Body of pancreas (tissue), 4 donors: ENCODE measurements at regions not wholly inside any gene's neighbourhood (a gene's known extent, or its start where the extent isn't known, plus 50 kb on each side); places are given as distances from the start of the nearest gene placed in this dataset.
"Not testable (repeated sequence)": the region's sequence is repeated elsewhere in the genome, so short reads cannot be mapped to it uniquely, and the experiment has no call there.

ENCODE experiments used
- ATAC-seq: fragments of 150-250 bp; one replicate; pipeline ENCODE4 v1.9.1; 2016
- DNase-seq, 4 donors: peaks; one replicate each; pipeline ENCODE4 v3.0.0-alpha.2; 2019
- H3K27ac ChIP-seq, 4 donors: fragments of 200-600 bp; sonication (generic); 1 replicate in 3 of 4; 2 replicates in 1 of 4; pipeline versions ENCODE4 v1.5.1 to v1.6.1; 2016 to 2019; ENCODE audit warnings: mild to moderate bottlenecking in 1 of 4, mixed read lengths in 1 of 4, moderate library complexity in 1 of 4
- H3K27me3 ChIP-seq, 2 donors: fragments of 200-600 bp; sonication (generic); one replicate each; pipeline ENCODE4 v1.6.0; 2016; ENCODE audit warnings: mild to moderate bottlenecking in 1 of 2
- H3K36me3 ChIP-seq, 2 donors: fragments of 200-600 bp; sonication (generic); replicated peaks in 1 of 2; 2 replicates each; pipeline ENCODE4 v1.5.1; 2016; ENCODE audit warnings: low read depth in 2 of 2; ENCODE audit not compliant: insufficient read depth in 1 of 2
- H3K4me1 ChIP-seq: fragments of 200-600 bp; sonication (generic); one replicate; pipeline ENCODE4 v1.6.0; 2016
- H3K4me3 ChIP-seq, 2 donors: fragments of 200-600 bp; sonication (generic); 1 replicate in 1 of 2; 2 replicates in 1 of 2; pipeline ENCODE4 v1.5.1; 2016 to 2019
- H3K9me3 ChIP-seq, 3 donors: fragments of 200-600 bp; sonication (generic); 1 replicate in 2 of 3; 2 replicates in 1 of 3; pipeline ENCODE4 v1.5.1; 2016
- POLR2A ChIP-seq, 3 donors: fragments of 450-650 bp; IDR thresholded peaks; one replicate each; pipeline ENCODE4 v1.6.1; 2016; ENCODE audit warnings: antibody characterized with exemption in 3 of 3, mild to moderate bottlenecking in 2 of 3
- WGBS, 2 donors: methylation state at CpG; one replicate each; pipeline ENCODE4 v1.1.5; 2017; 5-methylcytosine and 5-hydroxymethylcytosine counted together
- intact Hi-C: fragments of 100-400 bp; cut with DNase I; formaldehyde crosslinking; loops from one replicate; pipeline ENCODE4 v1.15.1; 2023
- TF ChIP-seq, protein P1 (sequence below), 7 experiments: fragments of 450-650 bp in 4 of 7; fragments of 200-600 bp in 3 of 7; sonication (generic) in 3 of 7; IDR thresholded peaks; one replicate each; pipeline ENCODE4 v1.5.1; 2016 to 2019; ENCODE audit warnings: antibody characterized with exemption in 7 of 7

DNA sequence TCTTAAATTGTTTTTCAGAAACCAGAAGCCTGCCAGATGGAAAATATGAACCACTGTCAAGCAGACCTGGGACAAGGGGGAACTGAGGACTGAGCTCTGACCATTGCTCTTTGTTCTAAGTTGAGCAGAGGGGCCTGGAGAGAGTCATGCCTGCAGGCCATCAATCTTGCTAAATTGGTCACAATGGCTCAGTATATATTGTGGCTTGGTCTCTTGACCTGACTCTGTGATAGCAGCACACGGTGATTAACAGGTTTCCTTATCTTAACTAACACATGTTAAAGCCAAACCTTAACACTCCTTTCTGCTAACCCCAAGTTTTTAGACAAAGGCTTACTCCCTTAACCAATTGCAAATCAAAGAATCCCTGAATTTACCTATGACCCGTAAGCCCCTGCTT, 1281.2 kb upstream of the NUDT12 start:
- Histone ChIP-seq H3K36me3 (no peaks in the 10 kb centered on the region), H3K4me3 (no peak overlapping the region), H3K4me1 (no peaks in the 10 kb centered on the region), H3K27ac (no peak overlapping the region), H3K27me3 (no peaks in the 10 kb centered on the region), H3K9me3 (no peaks in the 10 kb centered on the region)
- ATAC-seq (no peak), DNase-seq (no peak)
- intact Hi-C loops, result no loop called here
- 16 to 18% methylated on average over 2 of the region's 2 CpGs for WGBS, 2 donors
- TF ChIP-seq, protein P1, sequence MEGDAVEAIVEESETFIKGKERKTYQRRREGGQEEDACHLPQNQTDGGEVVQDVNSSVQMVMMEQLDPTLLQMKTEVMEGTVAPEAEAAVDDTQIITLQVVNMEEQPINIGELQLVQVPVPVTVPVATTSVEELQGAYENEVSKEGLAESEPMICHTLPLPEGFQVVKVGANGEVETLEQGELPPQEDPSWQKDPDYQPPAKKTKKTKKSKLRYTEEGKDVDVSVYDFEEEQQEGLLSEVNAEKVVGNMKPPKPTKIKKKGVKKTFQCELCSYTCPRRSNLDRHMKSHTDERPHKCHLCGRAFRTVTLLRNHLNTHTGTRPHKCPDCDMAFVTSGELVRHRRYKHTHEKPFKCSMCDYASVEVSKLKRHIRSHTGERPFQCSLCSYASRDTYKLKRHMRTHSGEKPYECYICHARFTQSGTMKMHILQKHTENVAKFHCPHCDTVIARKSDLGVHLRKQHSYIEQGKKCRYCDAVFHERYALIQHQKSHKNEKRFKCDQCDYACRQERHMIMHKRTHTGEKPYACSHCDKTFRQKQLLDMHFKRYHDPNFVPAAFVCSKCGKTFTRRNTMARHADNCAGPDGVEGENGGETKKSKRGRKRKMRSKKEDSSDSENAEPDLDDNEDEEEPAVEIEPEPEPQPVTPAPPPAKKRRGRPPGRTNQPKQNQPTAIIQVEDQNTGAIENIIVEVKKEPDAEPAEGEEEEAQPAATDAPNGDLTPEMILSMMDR (IDR thresholded peaks at IDR 0.05), result no peak
- no peak for TF ChIP-seq POLR2A (IDR thresholded peaks at IDR 0.05)

DNA sequence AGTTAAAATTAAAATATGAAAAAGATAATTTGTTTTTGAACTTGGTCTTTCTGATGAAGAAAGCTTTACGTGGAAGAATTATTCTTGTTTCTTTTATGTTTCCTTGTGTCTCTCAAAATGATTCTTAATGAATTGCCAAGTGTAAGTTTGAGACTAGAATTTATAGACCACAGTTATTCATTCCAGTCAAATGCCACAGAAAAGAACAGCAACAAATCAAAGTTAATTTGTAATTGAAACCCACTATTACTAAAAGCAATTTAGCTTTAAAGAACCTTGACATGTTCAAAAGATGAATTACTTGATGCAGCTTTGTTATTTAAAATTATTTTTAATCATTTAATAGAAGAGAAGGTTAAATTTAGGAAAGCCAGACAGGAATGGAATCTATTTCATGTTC, 1277.7 kb upstream of the NUDT12 start:
- DNase-seq (no peak), ATAC-seq (no peak)
- H3K4me3 ChIP-seq, result no peak overlapping the region
- WGBS, 2 donors, result 34 to 60% methylated on average over 1 of the region's 1 CpG
- H3K27me3 ChIP-seq, result no peaks in the 10 kb centered on the region
- no peaks in the 10 kb centered on the region for H3K4me1 ChIP-seq
- H3K36me3 ChIP-seq, result no peaks in the 10 kb centered on the region
- no peaks in the 10 kb centered on the region for H3K9me3 ChIP-seq
- H3K27ac ChIP-seq, result no peak overlapping the region
- TF ChIP-seq, protein P1 (IDR thresholded peaks at IDR 0.05), result no peak
- no peak for TF ChIP-seq POLR2A (IDR thresholded peaks at IDR 0.05)
- intact Hi-C loops, result no loop called here

DNA sequence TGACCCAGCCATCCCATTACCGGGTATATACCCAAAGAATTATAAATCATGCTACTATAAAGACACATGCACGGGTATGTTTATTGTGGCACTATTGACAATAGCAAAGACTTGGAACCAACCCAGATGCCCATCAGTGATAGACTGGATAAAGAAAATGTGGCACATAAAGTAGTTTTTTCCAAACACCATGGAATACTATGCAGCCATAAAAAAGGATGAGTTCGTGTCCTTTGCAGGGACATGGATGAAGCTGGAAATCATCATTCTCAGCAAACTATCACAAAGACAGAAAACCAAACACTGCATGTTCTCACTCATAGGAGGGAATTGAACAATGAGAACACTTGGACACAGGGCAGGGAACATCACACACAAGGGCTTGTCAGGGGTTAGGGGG, 1268.9 kb upstream of the NUDT12 start:
- 81 to 89% methylated on average over 3 of the region's 3 CpGs for WGBS, 2 donors
- H3K36me3 ChIP-seq, H3K27me3 ChIP-seq, ATAC-seq, H3K9me3 ChIP-seq, intact Hi-C loops, DNase-seq, H3K4me1 ChIP-seq, H3K4me3 ChIP-seq, H3K27ac ChIP-seq: not testable (repeated sequence)

DNA sequence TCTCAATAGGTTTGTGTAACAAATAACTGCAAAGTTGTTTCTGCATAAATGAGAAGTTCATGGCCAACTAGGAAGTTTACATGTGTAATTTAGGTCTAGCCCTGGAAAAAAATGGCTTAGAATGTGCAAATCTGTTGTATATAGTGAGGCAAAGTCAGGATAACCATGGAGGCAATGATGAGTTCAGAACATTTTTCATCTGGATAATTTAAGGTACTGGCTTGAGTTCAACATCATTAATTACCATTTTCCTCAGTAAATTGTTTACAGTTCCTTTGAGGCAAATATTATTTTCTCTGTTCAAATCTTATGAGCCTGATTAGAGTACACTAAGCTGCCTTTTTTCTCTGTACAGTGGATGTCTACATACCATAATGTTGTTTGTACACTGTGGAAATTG, 1259.0 kb upstream of the NUDT12 start:
- Histone ChIP-seq H3K27ac (no peak overlapping the region), H3K36me3 (no peaks in the 10 kb centered on the region), H3K4me1 (no peaks in the 10 kb centered on the region), H3K4me3 (no peak overlapping the region), H3K27me3 (no peaks in the 10 kb centered on the region), H3K9me3 (no peaks in the 10 kb centered on the region)
- intact Hi-C loops, result no loop called here
- DNase-seq (no peak), ATAC-seq (no peak)
- no peak for TF ChIP-seq POLR2A (IDR thresholded peaks at IDR 0.05)
- TF ChIP-seq, protein P1 (IDR thresholded peaks at IDR 0.05), result no peak

DNA sequence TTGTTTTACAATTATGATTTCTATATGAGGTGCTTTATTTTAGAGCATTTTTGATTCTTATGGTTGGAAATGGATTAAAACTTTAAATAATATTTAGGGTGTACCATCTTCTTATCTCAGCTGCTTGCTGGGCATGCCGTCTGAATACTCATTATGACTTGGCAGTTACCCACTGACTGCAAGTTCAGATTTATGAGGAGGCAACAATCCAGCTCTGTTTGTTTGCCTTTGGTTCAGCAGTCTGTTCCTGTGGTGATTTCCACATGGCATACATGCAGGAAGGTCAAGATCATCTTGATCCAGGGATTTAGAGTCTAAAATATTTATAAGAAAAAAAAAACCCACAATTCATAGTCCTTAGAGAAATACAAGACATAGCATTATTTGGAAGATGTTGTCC, 1254.5 kb upstream of the NUDT12 start:
- Histone ChIP-seq H3K4me1 (no peaks in the 10 kb centered on the region), H3K9me3 (no peaks in the 10 kb centered on the region), H3K27ac (no peak overlapping the region), H3K36me3 (no peaks in the 10 kb centered on the region), H3K27me3 (no peaks in the 10 kb centered on the region), H3K4me3 (no peak overlapping the region)
- WGBS, 2 donors, result 20 to 23% methylated on average over 1 of the region's 1 CpG
- TF ChIP-seq POLR2A (IDR thresholded peaks at IDR 0.05), result no peak
- TF ChIP-seq, protein P1 (IDR thresholded peaks at IDR 0.05), result no peak
- intact Hi-C loops, result no loop called here
- DNase-seq (no peak), ATAC-seq (no peak)
